Mesendoderm (in vitro differentiated cells): ENCODE measurements at regions not wholly inside any gene's neighbourhood (a gene's known extent, or its start where the extent isn't known, plus 50 kb on each side); places are given as distances from the start of the nearest gene placed in this dataset.

Experiments
- DNase-seq: peaks from one replicate; pipeline ENCODE4 v3.0.0; 2013
- H2AK5ac ChIP-seq: 2 replicates; pipeline ENCODE4 v1.6.1; 2013; ENCODE audit warnings: low read length, inconsistent platforms
- H2BK120ac ChIP-seq: 2 replicates; pipeline ENCODE4 v1.6.1; 2013; ENCODE audit warnings: low read depth, mild to moderate bottlenecking, low read length, moderate library complexity, mixed read lengths
- H2BK15ac ChIP-seq: replicated peaks from 2 replicates; pipeline ENCODE4 v1.6.1; 2013; ENCODE audit warnings: low read depth, mild to moderate bottlenecking, moderate library complexity
- H2BK5ac ChIP-seq: 2 replicates; pipeline ENCODE4 v1.6.1; 2013; ENCODE audit warnings: low read length, inconsistent platforms
- H3K18ac ChIP-seq: 2 replicates; pipeline ENCODE4 v1.6.1; 2013; ENCODE audit warnings: mild to moderate bottlenecking, low read length, mixed read lengths
- H3K23ac ChIP-seq: one replicate; pipeline ENCODE4 v1.6.1; 2013; ENCODE audit warnings: low read length
- H3K27ac ChIP-seq: 2 replicates; pipeline ENCODE4 v1.5.1; 2013; ENCODE audit warnings: low read depth, mild to moderate bottlenecking, inconsistent platforms, low read length, moderate library complexity
- H3K27me3 ChIP-seq: 2 replicates; pipeline ENCODE4 v1.6.1; 2013; ENCODE audit warnings: low read length, control low read depth, mild to moderate bottlenecking, inconsistent platforms; ENCODE audit not compliant: insufficient read depth, poor library complexity
- H3K36me3 ChIP-seq: 2 replicates; pipeline ENCODE4 v1.6.1; 2013; ENCODE audit warnings: low read length, inconsistent platforms; ENCODE audit not compliant: control insufficient read depth, insufficient read depth
- H3K4ac ChIP-seq: one replicate; pipeline ENCODE4 v1.6.1; 2013; ENCODE audit warnings: low read depth, mild to moderate bottlenecking, low read length, moderate library complexity
- H3K4me1 ChIP-seq: 2 replicates; pipeline ENCODE4 v1.6.1; 2013; ENCODE audit warnings: low read depth, low read length, inconsistent platforms; ENCODE audit not compliant: control insufficient read depth
- H3K4me2 ChIP-seq: 2 replicates; pipeline ENCODE4 v1.6.1; 2013; ENCODE audit warnings: low read length
- H3K4me3 ChIP-seq: 2 replicates; pipeline ENCODE4 v1.5.1; 2013; ENCODE audit warnings: mild to moderate bottlenecking, low read length
- H3K56ac ChIP-seq: one replicate; pipeline ENCODE4 v1.6.1; 2013; ENCODE audit warnings: low read length
- H3K79me1 ChIP-seq: 2 replicates; pipeline ENCODE4 v1.6.1; 2013; ENCODE audit warnings: low read length, inconsistent platforms
- H3K79me2 ChIP-seq: 2 replicates; pipeline ENCODE4 v1.6.1; 2013; ENCODE audit warnings: mild to moderate bottlenecking, low read length; ENCODE audit not compliant: control insufficient read depth, insufficient read depth
- H3K9ac ChIP-seq: 2 replicates; pipeline ENCODE4 v1.6.1; 2013; ENCODE audit warnings: low read length, inconsistent platforms
- H4K5ac ChIP-seq: one replicate; pipeline ENCODE4 v1.6.1; 2013; ENCODE audit warnings: low read length
- H4K8ac ChIP-seq: one replicate; pipeline ENCODE4 v1.6.1; 2013; ENCODE audit warnings: low read depth, mild to moderate bottlenecking, control low read depth, low read length, moderate library complexity
- WGBS: extraction: QIAGEN DNeasy Blood & Tissue Kit; methylation state at CpG from one replicate; pipeline ENCODE4 v1.1.7; 2013; ENCODE audit warnings: low lambda C conversion rate, missing lambda C conversion rate; ENCODE audit not compliant: insufficient coverage; ENCODE audit errors: extremely low coverage; 5-methylcytosine and 5-hydroxymethylcytosine counted together

DNA sequence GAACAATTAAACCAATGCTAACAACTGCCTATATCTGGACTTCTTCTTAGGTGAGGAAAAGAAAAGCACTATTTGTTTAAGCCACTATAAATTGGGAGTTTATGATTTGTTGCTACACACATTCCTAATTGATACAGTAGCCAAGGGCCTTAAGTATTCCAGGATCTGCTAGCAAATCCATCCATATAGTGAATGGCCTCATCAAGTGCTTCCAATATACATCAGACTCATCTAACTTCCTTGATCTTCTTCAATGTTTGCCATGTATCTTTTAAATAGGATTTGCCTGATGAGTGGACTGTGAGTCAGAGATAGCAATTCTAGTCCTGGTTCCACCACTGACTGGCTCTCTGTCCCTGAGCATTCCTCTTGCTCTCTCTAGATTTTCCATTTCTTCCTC is 430.2 kb downstream of the OMA1 start:
- no peaks in the 10 kb centered on the region for H3K79me1 ChIP-seq
- H3K56ac ChIP-seq = no peak overlapping the region
- no peaks in the 10 kb centered on the region for H3K79me2 ChIP-seq
- no peaks in the 10 kb centered on the region for H3K36me3 ChIP-seq
- H2BK120ac ChIP-seq = no peak overlapping the region
- H3K4ac ChIP-seq = no peak overlapping the region
- no peak overlapping the region for H3K18ac ChIP-seq
- DNase-seq = peak; percentile 33
- no peak overlapping the region for H2BK5ac ChIP-seq
- no peak overlapping the region for H3K4me3 ChIP-seq
- H3K27me3 ChIP-seq = no peaks in the 10 kb centered on the region
- no peak overlapping the region for H4K5ac ChIP-seq
- no peak overlapping the region for H3K23ac ChIP-seq
- H4K8ac ChIP-seq = no peak overlapping the region
- H2BK15ac ChIP-seq = no peak overlapping the region
- H2AK5ac ChIP-seq = no peak overlapping the region
- H3K27ac ChIP-seq = no peak overlapping the region
- H3K4me2 ChIP-seq = no peak overlapping the region
- no peaks in the 10 kb centered on the region for H3K4me1 ChIP-seq
- H3K9ac ChIP-seq = no peak overlapping the region

DNA sequence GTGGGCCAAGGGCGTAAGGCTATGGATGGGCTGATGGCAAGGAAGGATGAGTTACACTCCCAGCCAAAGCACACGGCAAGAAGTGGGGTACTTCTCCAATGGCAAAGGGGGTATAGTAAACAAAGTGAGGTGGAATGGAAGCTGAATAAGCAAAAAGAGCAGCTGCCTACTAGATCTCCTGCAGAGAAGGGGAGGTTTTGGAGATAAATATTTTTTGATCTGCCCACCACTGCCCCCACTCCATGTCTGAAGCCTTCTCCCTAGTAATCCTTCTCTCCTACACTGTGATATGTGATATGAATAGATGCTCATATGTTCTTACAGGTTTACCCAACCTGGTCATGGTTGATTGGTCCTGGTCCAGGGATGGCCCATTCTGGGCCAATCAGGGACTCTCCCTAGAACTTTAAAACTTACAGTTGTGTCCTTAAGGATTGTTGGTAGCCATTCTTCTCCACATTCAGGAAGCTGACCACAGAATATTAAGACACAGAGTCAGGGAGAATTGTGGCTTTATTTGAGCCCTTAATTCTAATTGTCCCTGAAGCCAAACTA is 436.8 kb downstream of the OMA1 start:
- Histone ChIP-seq H2BK15ac (no peak overlapping the region), H3K18ac (no peak overlapping the region), H4K5ac (no peak overlapping the region), H3K36me3 (no peaks in the 10 kb centered on the region), H3K9ac (no peak overlapping the region), H2BK120ac (no peak overlapping the region), H3K79me2 (no peaks in the 10 kb centered on the region), H3K27me3 (no peaks in the 10 kb centered on the region), H3K4me1 (no peaks in the 10 kb centered on the region), H3K4me2 (no peak overlapping the region), H2AK5ac (no peak overlapping the region), H3K23ac (no peak overlapping the region), H3K79me1 (no peaks in the 10 kb centered on the region), H3K56ac (no peak overlapping the region), H3K4ac (no peak overlapping the region), H2BK5ac (no peak overlapping the region), H3K27ac (peak overlapping the region; percentile 12), H4K8ac (no peak overlapping the region), H3K4me3 (no peak overlapping the region)
- no CpG with 5 or more reads among the region's 2 CpGs for WGBS
- no peak for DNase-seq

DNA sequence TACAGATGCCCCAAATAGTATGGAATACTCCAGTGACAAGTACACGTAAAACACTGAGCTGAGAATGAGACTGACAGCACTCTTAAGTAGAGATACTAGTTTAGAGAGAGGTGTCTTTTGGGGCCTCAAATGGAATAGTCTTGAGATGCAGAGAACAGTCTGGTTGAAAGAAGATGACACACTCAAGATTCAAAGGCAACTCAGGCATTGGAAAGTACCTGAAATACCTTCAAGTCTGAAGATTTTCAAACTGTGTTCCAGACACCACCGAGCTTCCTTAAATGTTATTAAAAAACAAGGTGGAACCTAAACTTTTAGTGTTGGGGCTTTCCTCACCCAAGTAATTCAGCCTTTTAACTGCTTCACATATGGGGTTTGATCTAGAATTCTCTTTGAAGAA is 437.7 kb downstream of the OMA1 start:
- H2BK15ac ChIP-seq = no peak overlapping the region
- no peak overlapping the region for H3K23ac ChIP-seq
- no peak for DNase-seq
- no peaks in the 10 kb centered on the region for H3K27me3 ChIP-seq
- H3K9ac ChIP-seq = no peak overlapping the region
- no peak overlapping the region for H3K4ac ChIP-seq
- H4K5ac ChIP-seq = no peak overlapping the region
- no CpG with 5 or more reads among the region's 2 CpGs for WGBS
- no peak overlapping the region for H3K27ac ChIP-seq
- no peaks in the 10 kb centered on the region for H3K79me1 ChIP-seq
- no peaks in the 10 kb centered on the region for H3K4me1 ChIP-seq
- H4K8ac ChIP-seq = no peak overlapping the region
- H3K36me3 ChIP-seq = no peaks in the 10 kb centered on the region
- H3K18ac ChIP-seq = no peak overlapping the region
- no peaks in the 10 kb centered on the region for H3K79me2 ChIP-seq
- no peak overlapping the region for H2BK120ac ChIP-seq
- H3K56ac ChIP-seq = no peak overlapping the region
- H3K4me2 ChIP-seq = no peak overlapping the region
- H3K4me3 ChIP-seq = no peak overlapping the region
- no peak overlapping the region for H2AK5ac ChIP-seq
- H2BK5ac ChIP-seq = no peak overlapping the region

DNA sequence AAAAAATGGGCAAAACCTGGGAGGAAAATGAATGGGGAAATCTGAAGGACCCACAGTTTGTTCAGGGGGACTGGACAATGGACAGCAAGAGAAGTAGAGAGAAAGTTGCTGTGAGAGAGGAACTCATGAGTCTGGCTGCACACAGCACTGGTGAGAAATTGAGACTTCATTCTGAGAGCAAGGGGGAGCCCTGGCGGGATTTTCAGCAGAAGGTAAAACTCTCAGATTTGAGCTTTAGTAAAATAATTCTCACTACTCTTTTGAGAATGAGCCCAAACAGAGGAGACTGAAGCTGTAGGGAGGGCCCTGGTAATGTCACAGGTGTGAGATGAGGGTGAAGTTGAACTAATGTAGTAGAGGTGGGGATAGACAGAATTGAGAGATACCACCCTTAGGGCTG is 438.6 kb downstream of the OMA1 start:
- Histone ChIP-seq H3K9ac (no peak overlapping the region), H3K4ac (no peak overlapping the region), H3K18ac (no peak overlapping the region), H3K27ac (no peak overlapping the region), H2AK5ac (no peak overlapping the region), H2BK15ac (no peak overlapping the region), H3K4me3 (no peak overlapping the region), H3K36me3 (no peaks in the 10 kb centered on the region), H2BK120ac (no peak overlapping the region), H3K27me3 (no peaks in the 10 kb centered on the region), H3K79me2 (no peaks in the 10 kb centered on the region), H3K4me2 (no peak overlapping the region), H4K5ac (no peak overlapping the region), H2BK5ac (no peak overlapping the region), H3K56ac (no peak overlapping the region), H4K8ac (no peak overlapping the region), H3K23ac (no peak overlapping the region), H3K4me1 (no peaks in the 10 kb centered on the region), H3K79me1 (no peaks in the 10 kb centered on the region)
- DNase-seq = no peak
- no CpG with 5 or more reads among the region's 1 CpG for WGBS

DNA sequence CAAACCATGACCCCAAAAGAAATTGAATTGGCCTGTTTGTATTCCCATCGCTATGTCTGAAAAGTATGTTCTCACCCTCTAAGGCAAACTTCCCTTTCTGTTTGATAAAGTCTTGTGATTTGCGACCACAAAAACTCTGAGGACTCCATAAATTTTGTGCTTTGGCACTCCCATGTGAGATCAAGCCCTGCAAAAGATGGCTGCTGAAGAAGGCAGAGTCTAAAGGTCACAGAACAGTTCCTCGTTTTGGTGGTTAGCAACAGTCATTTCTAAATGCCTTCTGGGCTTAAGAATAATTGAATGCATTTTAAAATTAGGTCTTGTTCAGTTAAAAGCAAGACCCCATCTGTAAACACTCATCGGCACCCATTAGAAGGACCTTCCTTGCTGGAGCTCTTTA is 441.6 kb downstream of the OMA1 start:
- H4K8ac ChIP-seq = no peak overlapping the region
- no peaks in the 10 kb centered on the region for H3K36me3 ChIP-seq
- no peak for DNase-seq
- no peaks in the 10 kb centered on the region for H3K79me2 ChIP-seq
- no peak overlapping the region for H3K23ac ChIP-seq
- H3K4ac ChIP-seq = no peak overlapping the region
- no CpG with 5 or more reads among the region's 4 CpGs for WGBS
- H2BK120ac ChIP-seq = no peak overlapping the region
- no peak overlapping the region for H3K27ac ChIP-seq
- no peak overlapping the region for H3K4me3 ChIP-seq
- no peak overlapping the region for H3K4me2 ChIP-seq
- no peak overlapping the region for H2BK5ac ChIP-seq
- H2AK5ac ChIP-seq = no peak overlapping the region
- H3K18ac ChIP-seq = no peak overlapping the region
- H4K5ac ChIP-seq = no peak overlapping the region
- H3K56ac ChIP-seq = no peak overlapping the region
- no peak overlapping the region for H3K9ac ChIP-seq
- H3K4me1 ChIP-seq = no peaks in the 10 kb centered on the region
- H3K27me3 ChIP-seq = no peaks in the 10 kb centered on the region
- no peaks in the 10 kb centered on the region for H3K79me1 ChIP-seq
- H2BK15ac ChIP-seq = no peak overlapping the region

DNA sequence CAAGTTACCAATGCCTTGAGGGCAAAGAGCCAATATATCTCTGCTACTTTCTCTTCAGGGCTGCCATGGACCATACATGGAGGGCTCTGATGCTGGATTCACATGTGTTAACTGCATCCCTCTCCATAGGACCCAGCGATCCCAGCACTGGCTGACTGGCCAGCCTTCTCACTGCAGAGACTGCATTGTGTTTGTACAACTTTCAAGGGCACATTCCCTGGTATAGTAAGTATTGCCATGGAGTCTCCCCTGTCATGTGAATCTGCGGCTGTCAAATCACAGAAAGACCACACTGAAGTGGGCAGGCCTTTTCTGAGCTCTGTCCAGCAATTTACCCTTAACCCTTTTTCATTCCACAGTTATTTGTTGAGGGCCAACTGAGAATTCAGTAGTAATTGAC is 449.8 kb downstream of the OMA1 start:
- H4K8ac ChIP-seq = no peak overlapping the region
- no peak overlapping the region for H2BK15ac ChIP-seq
- no peak overlapping the region for H3K4me2 ChIP-seq
- H3K79me2 ChIP-seq = no peaks in the 10 kb centered on the region
- no peak overlapping the region for H2AK5ac ChIP-seq
- no peaks in the 10 kb centered on the region for H3K27me3 ChIP-seq
- no peak overlapping the region for H2BK5ac ChIP-seq
- no peak overlapping the region for H3K56ac ChIP-seq
- no CpG with 5 or more reads among the region's 2 CpGs for WGBS
- H3K4me3 ChIP-seq = no peak overlapping the region
- no peak overlapping the region for H2BK120ac ChIP-seq
- no peak overlapping the region for H4K5ac ChIP-seq
- no peak overlapping the region for H3K27ac ChIP-seq
- no peak overlapping the region for H3K9ac ChIP-seq
- peaks cover 4% of the 10 kb centered on the region for H3K4me1 ChIP-seq
- H3K4ac ChIP-seq = no peak overlapping the region
- no peaks in the 10 kb centered on the region for H3K36me3 ChIP-seq
- no peak overlapping the region for H3K23ac ChIP-seq
- DNase-seq = no peak
- H3K18ac ChIP-seq = no peak overlapping the region
- no peaks in the 10 kb centered on the region for H3K79me1 ChIP-seq
